ENCODE measurements at regions not wholly inside any gene's neighbourhood (a gene's known extent, or its start where the extent isn't known, plus 50 kb on each side); places are given as distances from the start of the nearest gene placed in this dataset.

GRCh38 chr1:234870020-234870981 is 258.3 kb downstream of the TOMM20 start:
- H3K27me3 ChIP-seq (ENCODE audit: insufficient read depth, low read length), result no peaks in the 10 kb centered on the region
- H3K9me3 ChIP-seq (ENCODE audit: low read depth, low read length), result no peaks in the 10 kb centered on the region
- H3K4me1 ChIP-seq (ENCODE audit: insufficient read depth, low read length), result peaks cover 55% of the 10 kb centered on the region
- no peak overlapping the region for H3K4me3 ChIP-seq (ENCODE audit: low read length)

GRCh38 chr1:234869182-234870019 is 259.2 kb downstream of the TOMM20 start:
- Histone ChIP-seq H3K4me1 (ENCODE audit: insufficient read depth, low read length) (peaks cover 46% of the 10 kb centered on the region), H3K9me3 (ENCODE audit: low read depth, low read length) (no peaks in the 10 kb centered on the region), H3K27me3 (ENCODE audit: insufficient read depth, low read length) (no peaks in the 10 kb centered on the region), H3K4me3 (ENCODE audit: low read length) (no peak overlapping the region)

DNA sequence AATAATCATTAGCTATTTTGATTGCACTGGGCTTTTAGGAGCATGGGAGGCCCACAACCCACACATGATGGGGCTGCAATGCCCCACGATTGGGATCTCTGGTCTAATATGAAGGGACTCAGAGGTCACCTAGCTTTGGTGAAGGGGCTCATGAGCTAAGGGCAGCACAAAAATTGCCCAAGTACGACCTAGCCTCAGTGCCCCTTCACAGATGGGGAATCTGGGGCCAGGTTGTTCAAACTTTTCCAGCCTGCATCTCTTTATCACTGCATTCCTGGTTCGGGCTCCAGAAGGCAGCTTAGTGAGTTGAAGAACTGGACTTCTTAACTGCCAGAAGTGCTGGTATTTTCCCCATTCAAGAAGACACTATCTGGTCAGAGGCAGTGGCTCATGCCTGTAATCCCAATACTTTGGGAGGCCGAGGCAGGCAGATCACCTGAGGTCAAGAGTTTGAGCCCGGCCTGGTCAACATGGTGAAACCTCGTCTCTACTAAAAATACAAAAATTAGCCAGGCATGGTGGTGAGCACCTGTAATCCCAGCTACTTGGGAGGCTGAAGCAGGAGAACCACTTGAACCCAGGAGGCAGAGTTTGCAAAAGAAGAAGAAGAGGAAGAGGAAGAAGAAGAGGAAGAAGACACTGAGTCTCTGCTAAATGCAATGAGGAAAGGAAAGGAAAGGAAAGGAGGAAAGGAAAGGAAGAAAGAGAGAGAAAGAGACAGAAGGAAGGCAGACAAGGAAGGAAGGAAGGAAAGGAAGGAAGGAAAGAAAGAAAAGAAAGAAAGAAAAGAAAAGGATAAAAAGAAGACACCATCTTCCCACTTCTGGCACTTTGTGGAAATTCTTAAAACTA is 258.5 kb upstream of the IRF2BP2 start:
- peaks cover 37% of the 10 kb centered on the region for H3K4me1 ChIP-seq (ENCODE audit: insufficient read depth, low read length)
- no peak overlapping the region for H3K4me3 ChIP-seq (ENCODE audit: low read length)
- no peaks in the 10 kb centered on the region for H3K27me3 ChIP-seq (ENCODE audit: insufficient read depth, low read length)
- H3K9me3 ChIP-seq (ENCODE audit: low read depth, low read length), result no peaks in the 10 kb centered on the region

DNA sequence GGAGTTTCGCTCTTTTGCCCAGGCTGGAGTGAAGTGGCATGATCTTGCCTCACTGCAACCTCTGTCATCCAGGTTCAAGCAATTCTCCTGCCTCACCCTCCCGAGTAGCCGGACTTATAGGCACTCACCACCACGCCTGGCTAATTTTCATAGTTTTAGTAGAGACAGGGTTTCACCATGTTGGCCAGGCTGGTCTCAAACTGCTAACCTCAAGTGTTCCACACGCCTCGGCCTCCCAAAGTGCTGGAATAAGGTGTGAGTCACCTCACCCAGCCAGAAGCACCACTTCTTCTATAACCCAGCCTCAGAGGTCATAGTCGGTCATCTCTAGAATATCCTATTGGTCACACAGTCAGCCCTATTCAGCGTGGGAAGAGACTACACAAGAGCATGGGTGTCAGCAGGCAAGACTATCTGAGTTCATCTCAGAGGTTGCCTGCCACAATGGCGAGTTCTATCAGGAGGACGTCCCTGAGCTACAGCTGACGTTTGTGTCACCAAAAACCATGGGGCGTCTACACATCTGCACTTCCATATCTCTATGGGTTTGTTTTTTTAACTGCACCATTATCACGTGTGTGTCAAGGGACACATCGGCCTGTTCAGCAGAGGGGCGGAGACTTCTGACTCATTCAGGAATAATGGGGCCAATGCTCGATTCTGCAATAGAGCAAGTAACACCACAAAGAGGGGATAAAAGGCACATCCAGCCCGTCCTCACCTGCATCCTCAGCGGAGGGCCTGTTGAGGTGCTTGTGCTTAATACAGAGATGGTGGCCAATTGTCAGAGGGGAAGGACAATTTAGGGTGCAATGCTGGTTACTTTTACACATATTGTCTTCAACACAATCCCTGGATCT is 256.3 kb upstream of the IRF2BP2 start:
- Histone ChIP-seq H3K9me3 (ENCODE audit: low read depth, low read length) (no peaks in the 10 kb centered on the region), H3K4me1 (ENCODE audit: insufficient read depth, low read length) (peaks cover 38% of the 10 kb centered on the region), H3K27me3 (ENCODE audit: insufficient read depth, low read length) (no peaks in the 10 kb centered on the region), H3K4me3 (ENCODE audit: low read length) (no peak overlapping the region)

DNA sequence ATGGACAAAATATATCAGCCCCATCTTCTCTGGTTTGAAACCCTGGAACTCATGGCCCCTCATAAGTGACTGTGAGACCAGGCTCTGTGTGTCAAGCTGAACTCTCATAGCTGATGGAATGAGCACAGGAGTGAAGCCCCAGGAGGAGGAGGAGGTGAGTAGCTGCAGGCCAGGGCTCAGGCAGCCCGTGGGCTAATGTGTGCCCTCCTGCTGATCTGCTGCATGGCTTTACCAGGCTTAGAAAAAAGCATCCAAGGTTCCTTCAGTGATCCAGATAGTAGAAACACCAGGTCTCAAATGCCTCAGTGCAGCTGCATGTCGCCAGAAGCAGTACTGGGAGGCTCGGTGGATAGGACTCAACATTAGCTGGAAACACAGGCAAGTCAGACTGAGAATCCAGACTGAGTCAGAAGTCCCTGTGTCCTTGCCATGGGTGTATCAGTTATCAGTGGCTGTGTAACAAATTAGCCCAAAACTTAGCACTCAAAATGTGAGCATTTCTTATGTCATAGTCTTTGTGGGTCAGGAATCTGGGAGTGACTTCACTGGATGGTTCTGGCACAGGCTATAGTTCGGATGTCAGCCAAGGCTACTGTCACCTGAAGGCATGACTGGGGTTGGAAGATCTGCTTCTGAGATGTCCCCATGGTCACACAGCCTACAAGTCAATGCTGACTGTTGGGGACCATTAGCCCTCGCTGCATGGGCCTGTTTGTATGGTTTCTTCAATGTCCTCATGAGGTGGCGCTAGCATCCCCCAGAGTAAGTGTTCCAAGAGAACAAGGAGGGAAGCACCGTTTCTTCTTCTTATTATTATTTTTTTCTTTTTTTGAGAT is 255.4 kb upstream of the IRF2BP2 start:
- no peaks in the 10 kb centered on the region for H3K27me3 ChIP-seq (ENCODE audit: insufficient read depth, low read length)
- H3K4me1 ChIP-seq (ENCODE audit: insufficient read depth, low read length), result peaks cover 38% of the 10 kb centered on the region
- no peak overlapping the region for H3K4me3 ChIP-seq (ENCODE audit: low read length)
- no peaks in the 10 kb centered on the region for H3K9me3 ChIP-seq (ENCODE audit: low read depth, low read length)

GRCh38 chr1:234864116-234864515 is 254.1 kb upstream of the IRF2BP2 start:
- Histone ChIP-seq H3K9me3 (ENCODE audit: low read depth, low read length) (no peaks in the 10 kb centered on the region), H3K4me3 (ENCODE audit: low read length) (no peak overlapping the region), H3K4me1 (ENCODE audit: insufficient read depth, low read length) (peaks cover 35% of the 10 kb centered on the region), H3K27me3 (ENCODE audit: insufficient read depth, low read length) (no peaks in the 10 kb centered on the region)

GRCh38 chr1:234863551-234863971 is 253.6 kb upstream of the IRF2BP2 start:
- no peak overlapping the region for H3K4me3 ChIP-seq (ENCODE audit: low read length)
- no peaks in the 10 kb centered on the region for H3K27me3 ChIP-seq (ENCODE audit: insufficient read depth, low read length)
- no peaks in the 10 kb centered on the region for H3K9me3 ChIP-seq (ENCODE audit: low read depth, low read length)
- H3K4me1 ChIP-seq (ENCODE audit: insufficient read depth, low read length), result peaks cover 33% of the 10 kb centered on the region

- no peak overlapping the region for H3K4me3 ChIP-seq (ENCODE audit: low read length)
- H3K4me1 ChIP-seq (ENCODE audit: insufficient read depth, low read length), result peaks cover 33% of the 10 kb centered on the region
- no peaks in the 10 kb centered on the region for H3K9me3 ChIP-seq (ENCODE audit: low read depth, low read length)
- no peaks in the 10 kb centered on the region for H3K27me3 ChIP-seq (ENCODE audit: insufficient read depth, low read length)
Measured at GRCh38 chr1:234862944-234863515, 253.1 kb upstream of the IRF2BP2 start.

DNA sequence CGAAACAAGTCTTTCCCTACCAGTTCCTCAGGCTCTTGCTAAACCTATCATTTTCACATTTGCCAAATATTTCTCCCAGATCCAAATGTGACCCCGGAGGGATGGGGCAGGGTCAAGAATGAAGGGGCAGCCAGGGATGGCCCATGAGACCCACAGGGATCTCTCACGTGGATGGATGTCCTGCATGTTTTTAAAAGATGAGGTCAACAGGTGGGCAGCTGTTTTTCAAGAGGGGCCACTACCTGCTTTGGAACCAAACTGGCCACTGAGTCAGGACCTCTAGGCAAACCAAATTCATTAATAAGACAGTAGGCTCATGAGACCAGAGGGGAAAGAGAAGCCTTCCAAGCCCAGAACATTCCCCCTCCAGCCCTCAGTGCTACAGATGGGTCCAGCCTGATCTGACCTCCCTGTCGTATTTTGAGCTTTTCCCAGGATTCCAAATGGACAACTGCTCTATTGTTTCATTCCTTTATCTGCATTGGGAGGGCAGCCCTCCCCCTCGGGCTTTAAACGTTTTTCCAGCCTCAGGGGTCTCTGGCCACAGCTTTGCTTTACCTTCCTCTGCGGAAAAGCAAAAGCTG is 252.5 kb upstream of the IRF2BP2 start:
- Histone ChIP-seq H3K27me3 (ENCODE audit: insufficient read depth, low read length) (no peaks in the 10 kb centered on the region), H3K4me3 (ENCODE audit: low read length) (no peak overlapping the region), H3K4me1 (ENCODE audit: insufficient read depth, low read length) (peaks cover 30% of the 10 kb centered on the region), H3K9me3 (ENCODE audit: low read depth, low read length) (no peaks in the 10 kb centered on the region)

DNA sequence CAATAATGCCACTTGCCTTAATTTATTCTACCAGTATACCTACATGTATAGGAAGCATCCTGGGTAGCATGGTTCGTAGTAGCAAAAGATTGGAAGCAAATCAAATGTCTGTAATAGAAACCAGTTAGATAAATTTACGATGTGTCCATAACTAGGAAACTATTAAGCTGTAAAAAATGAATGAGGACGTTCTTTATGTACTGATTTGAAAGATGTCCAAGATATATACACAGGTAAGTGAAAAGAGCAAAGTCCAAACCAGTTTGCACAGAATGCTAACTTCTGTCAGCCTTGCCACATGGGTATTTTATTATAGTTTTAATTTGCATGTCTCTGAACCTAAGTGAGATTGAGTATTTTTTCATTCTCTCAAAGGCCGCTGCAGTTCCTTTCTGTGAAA is 251.8 kb upstream of the IRF2BP2 start:
- H3K27me3 ChIP-seq (ENCODE audit: insufficient read depth, low read length), result no peaks in the 10 kb centered on the region
- H3K4me3 ChIP-seq (ENCODE audit: low read length), result no peak overlapping the region
- peaks cover 23% of the 10 kb centered on the region for H3K4me1 ChIP-seq (ENCODE audit: insufficient read depth, low read length)
- H3K9me3 ChIP-seq (ENCODE audit: low read depth, low read length), result no peaks in the 10 kb centered on the region

GRCh38 chr1:234861024-234861620 is 251.1 kb upstream of the IRF2BP2 start:
- Histone ChIP-seq H3K4me3 (ENCODE audit: low read length) (no peak overlapping the region), H3K27me3 (ENCODE audit: insufficient read depth, low read length) (no peaks in the 10 kb centered on the region), H3K9me3 (ENCODE audit: low read depth, low read length) (no peaks in the 10 kb centered on the region), H3K4me1 (ENCODE audit: insufficient read depth, low read length) (peaks cover 17% of the 10 kb centered on the region)

GRCh38 chr1:234858722-234859121 is 248.7 kb upstream of the IRF2BP2 start:
- H3K27me3 ChIP-seq (ENCODE audit: insufficient read depth, low read length), result no peaks in the 10 kb centered on the region
- no peak overlapping the region for H3K4me3 ChIP-seq (ENCODE audit: low read length)
- peaks cover 24% of the 10 kb centered on the region for H3K4me1 ChIP-seq (ENCODE audit: insufficient read depth, low read length)
- H3K9me3 ChIP-seq (ENCODE audit: low read depth, low read length), result no peaks in the 10 kb centered on the region
